ENCODE measurements at regions not wholly inside any gene's neighbourhood (a gene's known extent, or its start where the extent isn't known, plus 50 kb on each side); places are given as distances from the start of the nearest gene placed in this dataset.

- TF ChIP-seq CTCF (IDR thresholded peaks at IDR 0.05; ENCODE audit: low read depth, low read length), result no peak
- TF ChIP-seq EZH2phosphoT487 (IDR thresholded peaks at IDR 0.05; ENCODE audit: low read depth), result no peak
Measured at GRCh38 chr13:104530741-104531140, 1464.5 kb upstream of the SLC10A2 start.

Data from OCI-LY3 (cell line).